AG04450 (cell line): ENCODE measurements at regions not wholly inside any gene's neighbourhood (a gene's known extent, or its start where the extent isn't known, plus 50 kb on each side); places are given as distances from the start of the nearest gene placed in this dataset.

Experiments used
- CTCF ChIA-PET: fragments of 300-600, 350-600 bp; formaldehyde crosslinking; extraction: SDS; loops from one replicate; lab custom pipeline; 2022; ENCODE audit warnings: antibody characterized with exemption, inconsistent platforms; lab: Charles Lee
- POLR2A ChIA-PET: fragments of 350-600 bp; formaldehyde crosslinking; extraction: SDS; loops from one replicate; lab custom pipeline; 2021; ENCODE audit warnings: antibody characterized with exemption, inconsistent platforms; lab: Yijun Ruan, JAX
- DNase-seq: peaks from one replicate; pipeline ENCODE4 v3.0.0-alpha.2; 2011; ENCODE audit warnings: low read depth, low spot score
- H3K27ac ChIP-seq: one replicate; pipeline ENCODE4 v1.5.1; 2012; ENCODE audit warnings: low read depth, low read length, control low read depth
- H3K27me3 ChIP-seq: one replicate; pipeline ENCODE4 v1.6.0; 2012; ENCODE audit warnings: low read length; ENCODE audit not compliant: control insufficient read depth, insufficient read depth
- H3K4me3 ChIP-seq: 2 replicates; pipeline ENCODE4 v1.5.1; 2011; ENCODE audit warnings: mild to moderate bottlenecking, low read depth, low read length, control low read depth
- H3K9me3 ChIP-seq: 2 replicates; pipeline ENCODE4 v1.5.1; 2012; ENCODE audit warnings: low read length; ENCODE audit not compliant: control insufficient read depth, insufficient read depth
- CTCF ChIP-seq: IDR thresholded peaks from 2 replicates; pipeline ENCODE4 v1.5.1; 2011; ENCODE audit warnings: low read depth, low read length, control low read depth, inconsistent platforms

DNA sequence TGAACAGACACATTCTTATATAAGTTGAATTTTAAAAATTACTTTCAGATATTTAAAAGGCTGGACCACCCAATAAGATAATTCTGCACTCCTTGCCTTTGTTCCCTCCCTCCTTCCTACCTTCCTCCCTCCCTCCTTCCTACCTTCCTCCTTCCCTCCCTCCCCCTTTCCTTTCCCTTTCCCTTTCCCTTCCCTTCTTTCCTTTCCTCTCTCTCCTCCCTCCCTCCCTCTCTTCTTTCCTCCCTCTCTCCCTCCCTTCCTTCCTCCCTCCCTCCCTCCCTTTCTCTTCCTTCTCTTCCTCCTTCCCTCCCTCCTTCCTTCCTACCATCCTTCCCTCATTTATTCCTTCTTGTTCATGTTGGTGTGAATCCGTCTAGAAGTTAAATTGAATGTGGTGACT, 93.0 kb downstream of the ATP6V1G3 start:
- ChIA-PET CTCF (interaction anchor here (1.8 kb wide), 1 partner anchor 928 kb away, joined by 4 read pairs; no protein-coding TSS in a partner anchor), POLR2A (no interaction called here)
- Histone ChIP-seq H3K27me3 (no peaks in the 10 kb centered on the region), H3K4me3 (no peak overlapping the region), H3K27ac (no peak overlapping the region), H3K9me3 (no peaks in the 10 kb centered on the region)
- no peak for DNase-seq
- no peak for TF ChIP-seq CTCF

DNA sequence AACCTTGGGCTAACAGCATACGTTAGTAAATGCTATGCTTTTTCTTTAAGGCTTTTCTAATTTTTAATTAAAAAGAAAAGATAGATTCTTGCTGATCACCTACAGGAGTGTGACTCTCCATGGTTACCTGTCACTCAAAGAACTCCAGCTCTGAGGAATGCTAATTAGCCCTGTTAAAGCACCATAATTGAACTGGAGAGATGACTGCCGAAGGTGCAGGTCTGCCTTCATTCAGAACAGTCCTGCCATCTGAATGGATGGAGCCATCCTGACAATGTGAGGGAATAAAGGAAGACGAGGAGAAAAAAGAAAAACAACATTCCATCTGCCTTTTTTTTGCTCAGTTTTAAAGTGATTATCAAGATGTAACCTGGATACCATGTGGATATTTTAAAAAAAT, 94.6 kb downstream of the ATP6V1G3 start:
- DNase-seq = no peak
- Histone ChIP-seq H3K9me3 (no peaks in the 10 kb centered on the region), H3K4me3 (no peak overlapping the region), H3K27me3 (no peaks in the 10 kb centered on the region), H3K27ac (no peak overlapping the region)
- CTCF ChIA-PET = no interaction called here
- POLR2A ChIA-PET = no interaction called here
- TF ChIP-seq CTCF = no peak

- Histone ChIP-seq H3K27ac (no peak overlapping the region), H3K4me3 (no peak overlapping the region), H3K27me3 (no peaks in the 10 kb centered on the region), H3K9me3 (no peaks in the 10 kb centered on the region)
- ChIA-PET POLR2A (no interaction called here), CTCF (interaction anchor here (1.4 kb wide), 1 partner anchor 20 kb away, joined by 4 read pairs; no protein-coding TSS in a partner anchor)
- DNase-seq = peak; percentile 63
- no peak for TF ChIP-seq CTCF
These were observed 95.7 kb downstream of the ATP6V1G3 start for GRCh38 chr1:198444792-198445191.

DNA sequence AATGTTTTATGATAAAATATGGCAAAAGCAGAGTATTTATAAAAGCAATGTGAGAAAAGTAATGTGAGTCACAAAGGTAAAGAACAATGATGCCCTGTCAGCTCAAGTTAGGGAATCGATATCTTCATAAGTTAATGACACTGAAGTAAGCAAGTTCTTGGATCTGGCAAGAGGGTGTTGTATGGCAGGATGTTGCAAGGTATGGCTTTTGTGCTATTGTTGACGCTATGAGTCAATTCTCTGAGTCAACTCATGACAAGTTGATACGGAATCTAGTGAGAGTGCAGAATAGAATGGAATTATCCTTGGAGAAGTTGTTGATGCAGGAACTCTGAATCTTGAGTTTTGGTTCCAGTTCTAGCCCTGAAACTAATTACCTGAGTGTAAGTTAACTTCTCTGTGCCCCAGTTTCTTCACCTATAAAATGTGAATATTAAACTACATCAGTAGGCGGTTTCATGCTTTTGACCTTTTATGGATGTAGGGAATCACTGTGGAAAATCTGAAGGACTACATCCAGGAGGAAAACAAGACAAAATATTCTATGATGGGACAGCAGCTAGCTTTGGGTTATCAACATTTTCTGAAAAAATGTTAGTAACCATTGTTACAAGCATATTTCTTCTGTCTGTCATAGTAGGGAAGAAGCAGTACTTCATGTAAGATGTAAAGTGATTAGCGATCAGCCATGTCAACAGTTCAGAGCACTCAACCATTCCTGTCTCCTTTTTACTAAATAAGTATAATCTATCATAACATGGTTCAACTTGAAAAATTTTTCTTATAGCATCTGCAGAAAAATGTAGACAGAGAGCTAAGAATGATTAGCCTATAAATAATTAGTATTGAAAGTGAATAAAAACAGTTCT, 96.9 kb downstream of the ATP6V1G3 start:
- H3K4me3 ChIP-seq = no peak overlapping the region
- no peak for TF ChIP-seq CTCF
- ChIA-PET POLR2A (interaction anchor here (0.6 kb wide), 1 partner anchor 48 kb away, joined by 6 read pairs; no protein-coding TSS in a partner anchor), CTCF (interaction anchor here (1.4 kb wide), 1 partner anchor 22 kb away, joined by 4 read pairs; no protein-coding TSS in a partner anchor)
- H3K27me3 ChIP-seq = no peaks in the 10 kb centered on the region
- DNase-seq = peak; percentile 83
- H3K27ac ChIP-seq = peak overlapping the region; percentile 4
- H3K9me3 ChIP-seq = no peaks in the 10 kb centered on the region

DNA sequence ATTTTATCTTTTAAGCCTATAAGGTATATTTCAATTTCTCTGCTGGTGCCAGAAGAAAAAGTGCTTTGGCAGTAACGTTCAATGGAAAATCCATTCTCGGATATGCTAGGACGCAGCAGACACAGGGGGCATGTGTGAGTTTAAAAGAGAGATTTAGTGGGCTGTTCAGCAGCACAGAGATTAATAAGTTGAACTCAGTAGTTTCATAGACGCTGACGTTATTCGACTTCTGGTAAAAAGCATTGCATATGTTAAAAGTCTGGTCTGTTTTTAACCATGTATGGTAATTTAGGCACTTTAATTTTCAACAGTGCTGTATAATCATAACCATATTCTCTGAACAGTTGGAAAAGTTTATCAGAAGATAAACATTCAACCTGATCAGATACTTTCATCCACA, 99.6 kb downstream of the ATP6V1G3 start:
- no peaks in the 10 kb centered on the region for H3K27me3 ChIP-seq
- no peak overlapping the region for H3K4me3 ChIP-seq
- no peak overlapping the region for H3K27ac ChIP-seq
- POLR2A ChIA-PET = no interaction called here
- no peak for DNase-seq
- no peaks in the 10 kb centered on the region for H3K9me3 ChIP-seq
- no peak for TF ChIP-seq CTCF
- CTCF ChIA-PET = no interaction called here
